Middle frontal gyrus (tissue), 1 donor: ENCODE measurements at regions not wholly inside any gene's neighbourhood (a gene's known extent, or its start where the extent isn't known, plus 50 kb on each side); places are given as distances from the start of the nearest gene placed in this dataset.

ENCODE experiments used
- DNase-seq: peaks from one replicate; pipeline ENCODE4 v3.0.0-alpha.2; 2015; ENCODE audit warnings: low spot score; ENCODE audit errors: extremely low spot score

DNA sequence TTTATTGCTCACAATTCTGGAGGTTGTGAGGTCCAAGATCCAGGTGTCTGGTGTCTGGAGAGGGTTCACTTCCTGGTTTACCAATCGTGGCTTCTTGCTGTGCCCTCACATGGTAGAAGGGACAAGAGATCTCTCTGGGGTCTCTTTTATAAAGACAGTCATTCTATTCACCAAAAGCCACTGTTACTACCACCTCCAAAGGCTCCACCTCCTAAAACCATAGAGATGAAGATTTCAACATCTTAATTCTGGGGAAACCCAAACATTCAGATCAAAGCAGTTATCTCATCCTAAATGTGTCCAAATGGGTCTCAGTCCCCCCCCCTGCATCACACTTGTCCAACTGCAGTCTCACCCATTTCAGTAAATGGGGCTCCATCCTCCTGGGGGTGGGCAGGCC is 132.9 kb upstream of the XYLT1 start:
- no peak for DNase-seq

DNA sequence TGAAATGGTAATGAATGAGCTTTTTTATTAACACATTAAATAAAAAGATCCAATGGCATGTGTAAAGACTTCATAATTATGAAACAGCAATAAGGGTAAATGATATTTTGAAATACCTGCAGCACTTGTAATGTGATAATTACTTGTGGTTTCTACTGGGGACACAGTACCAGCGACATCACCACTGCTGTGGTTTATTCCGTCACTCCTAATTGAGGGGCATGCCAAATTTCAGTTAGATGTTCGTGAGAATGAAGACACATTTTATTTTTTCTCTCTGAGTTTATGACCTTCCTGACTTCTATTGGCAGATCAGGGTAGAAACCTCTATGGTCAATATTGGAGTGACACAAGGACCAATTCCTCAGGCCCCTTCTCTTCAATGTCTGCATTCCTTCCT is 131.9 kb upstream of the XYLT1 start:
- DNase-seq: no peak

GRCh38 chr16:17598968-17599367 is 128.2 kb upstream of the XYLT1 start:
- no peak for DNase-seq

DNA sequence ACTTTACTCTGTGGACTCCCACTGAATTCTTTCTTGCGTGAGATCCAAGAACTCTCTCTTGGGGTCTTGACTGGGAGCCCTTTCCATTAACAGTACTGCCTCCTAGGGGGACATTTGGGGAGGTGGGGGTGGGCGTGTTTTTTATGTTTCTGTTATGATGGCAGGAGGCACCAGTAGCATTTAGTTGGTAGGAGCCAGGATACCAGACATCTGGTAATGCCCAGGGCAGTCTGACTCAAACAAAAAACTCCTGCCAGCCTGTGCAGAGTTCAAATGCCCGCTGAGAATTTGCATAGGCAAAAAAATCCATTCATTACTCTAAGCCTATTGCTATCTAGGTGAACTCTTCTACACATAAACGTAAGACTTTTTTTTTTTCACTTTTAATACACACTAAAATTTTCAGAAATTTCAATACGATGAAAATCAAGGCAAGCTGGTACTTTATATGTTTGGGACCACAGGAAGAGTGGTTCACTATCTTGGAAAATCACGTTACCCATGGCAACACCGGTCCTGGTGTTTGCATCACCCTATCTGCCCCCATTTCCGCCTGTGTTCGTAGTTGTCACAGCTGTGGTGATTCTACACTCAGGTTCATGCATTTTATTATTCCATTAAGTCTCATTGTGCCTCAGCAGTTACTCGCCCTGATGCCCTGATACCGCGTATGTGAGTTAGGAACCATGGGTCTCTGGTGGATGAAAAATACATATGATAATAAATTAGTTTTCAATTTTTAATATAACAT is 121.1 kb upstream of the XYLT1 start:
- DNase-seq: no peak

DNA sequence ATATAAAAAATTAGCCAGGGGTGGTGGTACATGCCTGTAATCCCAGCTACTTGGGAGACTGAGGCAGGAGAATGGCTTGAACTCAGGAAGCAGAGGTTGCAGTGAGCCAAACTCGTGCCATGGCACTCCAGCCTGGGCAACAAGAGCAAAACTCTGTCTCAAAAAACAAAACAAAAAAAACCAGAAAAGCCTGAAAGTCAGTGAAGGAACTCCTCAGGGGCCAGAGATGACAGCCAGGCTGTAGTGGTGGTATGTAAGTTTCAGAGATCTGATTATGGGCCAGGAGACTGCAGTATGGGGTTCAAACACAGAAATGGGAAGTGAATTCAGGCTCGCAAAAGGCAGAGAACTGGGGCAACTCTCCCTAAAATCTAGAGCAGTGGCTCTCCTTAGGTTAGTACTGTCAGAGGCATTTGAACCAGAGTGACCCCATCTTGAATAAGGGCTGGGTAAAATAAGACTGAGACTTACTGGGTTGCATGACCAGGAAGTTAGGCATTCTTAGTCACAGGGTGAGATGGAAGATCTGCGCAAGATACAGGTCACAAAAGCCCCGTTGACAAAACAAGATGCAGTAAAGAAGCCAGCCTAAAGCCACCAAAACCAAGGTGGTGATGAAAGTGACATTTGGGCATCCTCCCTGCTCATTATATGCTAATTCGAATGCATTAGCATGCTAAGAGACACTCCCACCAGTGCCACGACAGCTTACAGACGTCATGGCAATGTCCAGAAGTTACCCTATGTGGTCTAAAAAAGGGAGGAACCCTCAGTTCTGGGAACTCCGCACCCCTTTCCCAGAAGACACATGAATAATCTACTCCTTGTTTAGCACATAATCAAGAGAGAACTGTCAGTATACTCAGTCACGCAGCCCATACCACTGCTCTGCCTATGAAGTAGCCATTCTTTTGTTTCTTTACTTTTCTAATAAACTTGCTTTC is 120.2 kb upstream of the XYLT1 start:
- DNase-seq: no peak

DNA sequence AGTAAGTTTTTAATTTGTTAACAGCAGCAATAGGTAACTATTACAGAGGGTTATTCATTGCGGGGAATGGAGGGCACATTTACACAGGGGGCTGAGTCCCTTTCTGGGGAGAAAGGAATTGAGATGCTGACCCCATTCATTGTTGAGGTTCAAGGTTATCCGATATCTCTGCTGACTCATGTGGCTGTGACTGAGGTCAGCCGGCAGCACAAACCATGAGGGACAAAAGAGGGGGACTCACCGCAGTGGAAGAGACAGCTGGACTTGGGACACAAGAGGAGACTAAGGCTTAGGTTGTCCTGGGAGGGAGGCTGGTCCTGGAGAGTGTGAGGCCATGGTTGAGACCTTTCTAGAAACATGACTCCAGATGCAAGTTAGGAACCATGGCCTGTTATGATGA is 119.1 kb upstream of the XYLT1 start:
- DNase-seq: no peak

DNA sequence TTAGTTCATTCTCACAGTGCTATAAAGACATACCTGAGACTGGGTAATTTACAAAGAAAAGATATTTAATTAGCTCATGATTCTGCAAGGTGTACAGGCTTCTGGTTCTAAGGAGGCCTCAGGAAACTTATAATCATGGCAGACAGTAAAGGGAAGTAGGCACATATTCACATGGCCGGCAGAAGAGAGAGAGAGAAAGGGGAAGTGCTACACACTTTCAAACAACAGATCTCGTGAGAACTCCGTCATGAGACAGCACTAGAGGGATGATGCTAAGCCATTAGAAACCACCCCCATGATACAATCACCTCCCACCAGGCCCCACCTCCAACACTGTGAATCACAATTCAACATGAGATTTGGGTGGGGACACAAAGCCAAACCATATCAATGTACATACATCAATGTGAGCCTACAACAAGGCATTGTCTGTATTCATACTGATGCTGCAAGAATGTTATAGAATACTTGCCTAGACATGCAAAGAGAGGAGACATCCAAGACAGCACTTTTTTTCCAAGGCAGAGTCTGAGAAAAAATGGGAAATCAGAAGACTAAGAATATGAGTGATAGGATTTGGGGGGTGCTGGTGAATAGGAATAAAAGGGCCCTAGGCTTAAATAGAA is 114.8 kb upstream of the XYLT1 start:
- no peak for DNase-seq

DNA sequence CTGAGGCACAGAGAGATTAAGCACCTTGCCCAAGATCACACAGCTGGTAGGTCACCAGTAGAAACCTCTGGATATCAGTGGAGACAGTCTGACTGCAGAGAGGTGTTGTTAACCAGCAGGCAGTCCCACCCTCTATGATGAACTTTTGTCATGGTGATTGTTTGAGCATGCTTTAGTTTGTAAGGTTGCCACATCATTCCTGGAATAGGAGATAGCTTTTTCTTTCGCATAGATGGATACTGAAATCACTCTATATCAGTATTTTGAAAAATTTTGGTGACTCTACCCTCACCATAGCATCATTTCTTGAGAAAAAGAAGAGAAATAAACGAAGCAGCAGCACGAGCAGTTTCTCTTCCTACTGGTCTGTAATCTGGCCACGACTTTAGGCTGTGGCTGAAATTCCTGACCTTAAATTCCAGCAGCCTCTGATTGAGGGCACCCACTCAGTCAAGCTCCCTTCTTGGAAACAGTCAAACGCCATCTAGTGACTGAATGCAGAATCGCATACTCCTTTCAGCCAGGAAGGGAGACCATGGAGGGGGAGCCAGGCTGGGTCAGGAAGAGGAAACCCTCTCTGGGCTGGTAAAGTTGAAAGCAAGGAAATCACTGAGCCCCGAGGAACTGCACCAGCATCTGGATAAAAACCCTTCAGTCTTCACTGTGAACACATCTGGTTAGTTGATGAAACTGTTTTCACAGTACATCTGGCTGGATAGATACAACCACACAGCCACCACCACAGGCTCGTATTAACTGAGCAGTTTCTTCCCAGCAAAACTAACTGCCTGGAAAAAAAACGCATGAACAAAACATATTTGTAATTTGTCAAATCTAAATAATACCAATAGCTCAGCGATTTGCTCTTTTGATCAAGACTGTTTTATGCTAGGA is 108.5 kb upstream of the XYLT1 start:
- peak; percentile 38 for DNase-seq

GRCh38 chr16:17574256-17574655 is 103.5 kb upstream of the XYLT1 start:
- DNase-seq: no peak

DNA sequence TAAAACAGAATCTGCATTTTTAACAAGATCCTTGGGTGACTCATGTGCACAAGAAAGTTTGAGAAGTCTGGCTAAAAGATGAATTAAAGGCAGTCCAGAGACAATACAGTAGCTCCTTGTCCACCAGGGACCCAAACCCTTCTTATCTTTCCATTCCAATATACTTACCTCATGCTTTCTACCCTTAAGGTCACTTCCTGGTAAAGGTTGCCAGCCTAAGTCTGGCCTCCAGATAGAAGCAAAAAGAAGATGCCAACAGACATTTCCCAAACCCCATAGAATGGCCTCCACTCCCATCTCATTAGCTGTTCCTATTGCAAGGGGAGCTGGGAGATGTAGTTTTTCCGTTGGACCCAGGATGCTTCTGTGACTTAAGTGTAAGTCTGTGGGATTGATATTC is 101.4 kb upstream of the XYLT1 start:
- DNase-seq: no peak

GRCh38 chr16:17571499-17572093 is 100.8 kb upstream of the XYLT1 start:
- no peak for DNase-seq

GRCh38 chr16:17568239-17568638 is 97.5 kb upstream of the XYLT1 start:
- no peak for DNase-seq

- no peak for DNase-seq
Measured at GRCh38 chr16:17567455-17567854, 96.7 kb upstream of the XYLT1 start.

GRCh38 chr16:17566656-17567450 is 96.1 kb upstream of the XYLT1 start:
- no peak for DNase-seq

DNA sequence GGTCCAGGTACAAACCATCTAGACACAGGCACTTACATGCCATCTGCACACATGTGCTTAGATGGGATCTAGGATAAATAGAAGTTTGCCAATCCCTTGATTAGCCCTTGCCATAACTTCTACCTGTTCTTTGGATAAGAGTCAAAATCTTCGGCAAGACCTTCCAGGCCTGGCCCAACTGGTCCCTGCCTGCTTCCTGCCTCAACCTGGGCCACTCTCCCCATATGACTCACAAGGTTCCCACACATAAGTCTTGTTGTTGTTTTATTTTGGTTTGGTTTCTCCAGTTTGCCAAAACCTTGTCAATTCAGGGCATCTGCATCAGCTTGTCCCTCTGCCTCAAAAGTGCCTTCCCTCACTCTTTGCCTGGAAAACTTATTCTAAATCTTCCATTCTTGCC is 95.3 kb upstream of the XYLT1 start:
- no peak for DNase-seq

DNA sequence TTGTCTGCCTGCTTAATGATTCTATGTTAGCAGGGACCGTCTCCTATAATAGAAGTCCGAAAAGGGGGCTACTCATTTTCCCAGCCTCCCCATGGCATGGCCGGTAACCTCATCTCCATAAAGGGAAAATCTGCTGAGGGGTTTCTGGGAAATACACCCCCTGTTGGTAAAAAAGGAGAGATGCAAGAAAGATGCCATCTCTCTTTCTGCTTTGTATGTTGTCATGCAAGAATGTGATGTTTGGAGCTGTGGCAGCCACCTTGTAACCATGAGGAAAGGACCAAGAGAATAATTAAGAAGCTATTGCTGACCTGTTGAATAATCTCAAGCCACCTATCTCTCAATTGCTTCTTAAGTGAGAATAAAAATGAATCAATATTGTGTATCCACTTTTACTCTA is 94.8 kb upstream of the XYLT1 start:
- DNase-seq: no peak

DNA sequence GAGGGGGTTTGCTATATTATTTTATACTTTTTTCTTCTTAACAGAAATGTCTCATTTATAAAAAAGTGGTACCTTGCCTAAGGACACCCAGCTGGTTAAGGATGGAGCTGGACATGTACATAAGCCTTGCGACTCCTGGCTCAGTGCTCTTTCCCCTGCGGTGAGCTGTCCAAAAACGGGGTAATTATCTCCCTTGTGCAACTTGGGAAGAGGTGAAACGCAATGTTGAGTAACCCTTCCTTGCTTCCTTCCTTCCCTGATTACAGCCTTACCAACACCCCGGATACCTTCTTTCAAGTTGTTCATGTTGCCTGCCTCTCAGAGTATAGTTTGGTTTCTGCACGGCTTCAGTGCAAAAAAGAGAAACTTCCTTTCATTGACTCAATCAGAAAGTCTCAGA is 94.1 kb upstream of the XYLT1 start:
- DNase-seq: no peak

DNA sequence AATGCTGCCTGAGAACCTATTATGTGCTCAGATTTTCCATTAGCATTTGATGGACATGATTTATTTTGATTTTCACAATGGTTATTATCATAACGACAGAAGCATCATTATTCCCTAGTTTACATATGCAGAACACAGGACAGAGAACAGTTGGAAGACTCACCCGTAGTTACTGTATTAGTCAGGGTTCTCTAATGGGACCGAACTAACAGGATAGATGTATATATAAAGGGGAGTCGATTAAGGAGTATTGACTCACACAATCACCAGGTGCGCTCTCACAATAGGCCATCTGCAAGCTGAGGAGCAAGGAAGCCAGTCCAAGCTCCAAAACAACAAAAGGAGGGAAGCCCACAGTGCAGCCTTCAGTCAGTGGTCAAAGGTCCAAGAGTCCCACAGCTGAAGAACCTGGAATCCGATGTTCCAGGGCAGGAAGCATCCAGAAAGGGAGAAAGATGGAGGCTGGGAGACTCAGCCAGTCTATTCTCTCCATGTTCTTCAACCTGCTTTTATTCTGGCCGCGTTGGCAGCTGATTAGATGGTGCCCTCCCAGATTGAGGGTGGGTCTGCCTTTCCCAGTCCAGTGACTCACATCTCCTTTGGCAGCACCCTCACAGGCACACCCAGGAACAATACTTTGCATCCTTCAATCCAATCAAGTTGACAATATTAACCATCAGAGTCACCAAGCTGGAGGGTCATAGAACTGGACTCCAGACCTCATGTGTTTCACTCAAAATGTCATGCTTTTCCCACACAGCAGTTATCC is 92.7 kb upstream of the XYLT1 start:
- DNase-seq: no peak

DNA sequence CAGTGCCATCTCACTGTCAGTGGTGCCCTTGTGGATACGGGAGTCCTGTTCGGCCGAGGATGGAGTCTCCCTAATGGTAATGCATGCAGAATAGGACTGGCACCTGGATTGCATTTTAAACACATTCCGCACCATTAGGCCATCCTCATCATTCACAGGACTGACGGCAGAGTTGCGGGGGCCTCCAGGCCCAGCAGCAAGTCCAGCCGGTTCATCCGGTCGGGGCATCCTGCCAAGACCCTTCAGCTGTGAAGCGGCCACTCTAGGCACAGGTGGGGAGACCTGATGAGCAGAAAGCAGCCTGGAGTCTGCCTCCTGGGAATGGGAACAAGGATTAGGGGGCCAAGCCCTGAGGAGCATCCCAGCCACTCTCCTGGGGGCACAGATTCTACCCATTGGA is 90.3 kb upstream of the XYLT1 start:
- DNase-seq: no peak
